ENCODE measurements at regions not wholly inside any gene's neighbourhood (a gene's known extent, or its start where the extent isn't known, plus 50 kb on each side); places are given as distances from the start of the nearest gene placed in this dataset.

DNA sequence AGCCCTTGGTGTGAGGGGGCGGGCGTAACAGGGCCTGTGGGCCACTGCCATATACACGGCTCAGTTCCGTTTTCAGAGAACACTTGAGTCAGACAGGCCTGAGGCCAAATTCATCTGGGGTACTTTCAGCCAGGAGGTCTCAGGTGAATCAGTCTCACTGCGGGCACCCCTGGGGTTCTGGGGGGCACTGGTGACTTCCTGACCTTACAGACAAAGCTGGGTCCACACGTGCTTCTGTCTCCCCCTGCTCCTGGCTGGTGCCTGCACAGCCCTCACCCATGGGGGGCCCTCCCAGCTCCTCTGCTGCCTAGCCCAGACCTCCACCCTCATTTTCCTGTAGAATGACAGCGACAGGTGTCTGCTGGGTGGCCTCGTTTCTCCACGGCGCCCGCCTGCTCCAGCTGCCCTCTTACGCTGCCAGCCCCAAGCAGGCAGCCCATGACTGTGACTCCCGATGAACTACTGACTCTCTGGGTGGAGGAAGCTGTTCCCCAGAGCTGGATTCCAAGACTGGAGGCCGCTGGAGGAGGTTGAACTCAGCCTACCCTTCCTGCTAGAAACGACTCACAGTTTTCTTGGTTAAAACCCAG lies 374.1 kb upstream of the IRX4 start:
- no peak for DNase-seq

GRCh38 chr5:2255915-2256690 lies 373.4 kb upstream of the IRX4 start:
- no peak for DNase-seq

DNA sequence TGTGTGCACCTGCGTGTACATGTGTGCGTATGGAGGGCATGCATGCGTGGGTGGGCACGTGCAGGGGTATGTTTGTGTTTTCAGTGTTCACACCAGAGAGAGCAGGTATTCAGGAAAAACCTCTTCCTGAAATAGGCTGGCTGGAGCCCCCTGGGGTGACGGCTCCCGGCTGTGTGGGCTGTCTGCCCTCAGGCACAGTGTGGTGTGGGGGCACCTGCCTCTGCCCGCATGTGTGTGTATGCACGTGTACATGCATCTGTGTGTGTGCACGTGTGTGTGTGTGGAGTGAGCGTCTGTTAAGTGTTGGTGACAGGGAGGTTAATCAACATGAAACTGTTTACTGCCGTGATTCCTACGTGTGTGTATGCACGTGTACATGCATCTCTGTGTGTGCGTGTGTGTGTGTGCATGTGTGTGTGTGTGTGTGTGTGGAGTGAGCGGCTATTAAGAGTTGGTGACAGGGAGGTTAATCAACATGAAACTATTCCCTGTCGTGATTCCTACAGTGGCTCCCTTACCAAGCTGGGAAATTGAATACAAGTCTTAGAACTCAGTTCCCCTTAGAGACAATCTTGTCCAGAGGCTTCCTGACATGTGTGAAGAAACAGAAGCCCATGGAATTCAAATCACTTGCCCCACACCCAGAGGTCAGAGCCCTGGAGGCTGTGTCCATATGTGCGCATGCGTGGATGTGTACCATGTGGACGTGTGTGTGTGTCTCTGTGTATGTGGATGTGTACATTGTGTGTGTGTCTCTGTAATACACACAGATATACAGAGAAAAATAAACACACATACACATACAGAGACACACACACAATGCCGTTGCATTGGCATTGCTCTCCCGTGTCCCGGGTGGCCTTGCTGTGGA lies 372.4 kb upstream of the IRX4 start:
- DNase-seq, result no peak

DNA sequence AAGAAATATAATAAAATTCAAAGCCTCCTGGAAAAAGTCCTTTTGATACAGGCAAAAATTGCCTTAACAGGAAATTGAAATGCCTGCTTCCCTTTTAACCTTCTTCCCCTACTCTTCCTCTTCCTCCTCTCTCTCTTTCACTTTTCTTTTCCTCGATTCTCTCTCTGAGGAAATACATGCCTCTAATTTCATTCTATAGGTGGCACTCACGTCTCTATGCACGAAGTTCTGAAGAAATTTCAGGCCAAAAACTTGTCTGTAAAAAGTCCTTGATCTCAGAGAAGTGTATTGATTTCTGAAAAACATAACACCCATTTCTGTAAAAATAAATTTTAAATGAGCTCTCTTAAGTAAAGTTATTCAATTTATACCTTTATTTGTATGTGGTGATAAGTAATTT lies 371.7 kb upstream of the IRX4 start:
- DNase-seq, result no peak

DNA sequence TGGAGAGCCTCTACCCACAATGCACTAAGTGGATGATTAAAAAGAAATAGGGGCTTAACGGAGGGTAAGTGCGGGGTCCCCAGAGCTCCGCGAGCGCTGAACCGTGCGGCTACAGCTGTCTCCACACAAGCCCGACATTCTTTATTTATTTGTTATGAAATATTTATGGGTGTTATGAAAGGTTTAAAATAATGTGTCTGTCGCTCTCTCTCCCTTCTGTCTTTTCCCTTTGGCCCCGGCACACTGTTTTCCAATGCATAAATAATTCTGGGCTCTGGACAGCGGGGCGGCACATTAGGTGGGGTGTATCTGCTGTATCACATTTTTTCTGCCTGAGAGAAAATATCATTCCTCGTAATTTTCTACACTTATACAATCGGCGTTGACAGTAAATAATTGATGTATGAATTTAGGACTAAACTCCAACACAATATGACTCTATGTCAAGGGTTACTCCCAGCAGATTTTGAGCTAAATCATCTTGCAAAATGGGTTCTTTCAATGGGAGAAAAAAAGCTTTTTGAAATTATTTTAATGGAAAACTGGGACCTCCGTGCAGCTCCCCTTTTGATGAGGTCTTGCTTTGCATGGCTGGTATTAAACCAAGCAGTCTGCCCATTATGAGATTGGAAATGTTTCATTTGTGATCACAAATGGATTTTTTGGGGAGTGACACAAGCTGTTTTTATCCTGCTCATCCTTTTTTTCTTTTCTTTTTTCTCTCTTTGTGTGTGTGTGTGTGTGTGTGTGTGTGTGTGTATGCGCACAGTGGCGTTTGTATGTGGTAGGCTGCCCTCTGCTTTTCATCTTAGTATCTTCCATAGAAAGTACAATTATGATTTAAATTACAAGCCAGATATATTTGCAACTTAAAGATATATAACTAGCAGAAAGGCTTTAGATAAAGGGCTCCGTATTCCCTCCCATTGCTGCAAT lies 370.6 kb upstream of the IRX4 start:
- DNase-seq, result no peak

DNA sequence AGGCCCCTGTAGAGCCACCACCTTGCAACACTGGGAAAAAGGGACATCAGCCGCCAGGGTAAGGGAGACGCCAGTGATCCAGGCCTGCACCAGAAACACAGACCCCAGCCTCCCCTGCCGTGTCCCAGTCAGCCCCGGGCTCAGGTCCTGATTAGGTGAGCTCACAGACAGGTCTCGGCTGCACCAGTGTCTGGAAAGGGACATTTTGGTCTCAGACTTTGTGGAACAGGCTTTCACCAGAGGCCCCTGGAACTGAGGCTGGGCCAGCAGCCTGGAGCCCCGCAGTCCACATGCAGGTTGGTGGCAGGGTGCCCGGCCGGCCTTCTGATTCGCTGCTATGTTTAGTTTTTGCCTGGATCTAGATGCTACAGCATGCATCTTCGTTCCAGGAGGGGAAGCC lies 369.0 kb upstream of the IRX4 start:
- no peak for DNase-seq

DNA sequence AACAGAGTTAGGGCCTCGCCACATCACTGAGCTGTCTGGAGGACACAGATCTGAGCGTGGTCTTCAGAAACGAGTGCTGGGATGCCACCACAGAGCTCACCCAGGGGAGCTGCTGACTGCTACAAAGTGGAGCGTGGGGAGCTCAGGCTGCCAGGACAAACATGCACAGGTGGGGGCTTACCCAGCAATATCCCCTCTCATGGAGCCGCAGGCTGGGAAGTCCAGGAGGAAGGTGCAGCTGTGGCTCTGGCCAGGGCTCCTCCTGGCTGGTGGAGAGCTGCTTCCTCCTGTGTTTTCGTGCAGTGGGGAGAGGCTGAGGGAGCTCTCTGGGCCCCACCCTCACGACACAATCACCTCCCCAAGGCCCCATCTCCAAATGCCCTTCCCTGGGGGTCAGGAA lies 368.6 kb upstream of the IRX4 start:
- DNase-seq, result no peak

- DNase-seq, result no peak
These were observed 367.7 kb upstream of the IRX4 start for GRCh38 chr5:2250365-2250950.

DNA sequence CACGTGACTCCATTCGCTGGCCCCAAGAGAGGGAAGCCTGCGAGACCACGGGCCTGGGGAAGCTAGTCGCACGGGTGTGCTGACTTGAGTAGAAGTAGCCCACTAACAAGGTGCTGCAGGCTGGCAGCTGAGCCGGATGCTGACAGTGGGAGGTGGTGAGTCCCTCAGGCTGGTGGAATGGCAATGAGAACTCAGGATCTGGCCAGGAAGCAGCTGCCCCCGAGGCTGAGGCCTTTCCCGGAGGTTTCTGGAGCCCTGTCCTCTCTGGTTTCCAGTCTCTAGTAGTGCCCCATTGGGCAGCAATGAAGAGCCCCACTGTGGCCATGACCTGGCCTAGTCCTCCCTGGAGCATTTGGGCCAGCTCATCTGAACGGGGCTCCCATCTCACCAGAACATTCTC lies 366.7 kb upstream of the IRX4 start:
- DNase-seq, result no peak

DNA sequence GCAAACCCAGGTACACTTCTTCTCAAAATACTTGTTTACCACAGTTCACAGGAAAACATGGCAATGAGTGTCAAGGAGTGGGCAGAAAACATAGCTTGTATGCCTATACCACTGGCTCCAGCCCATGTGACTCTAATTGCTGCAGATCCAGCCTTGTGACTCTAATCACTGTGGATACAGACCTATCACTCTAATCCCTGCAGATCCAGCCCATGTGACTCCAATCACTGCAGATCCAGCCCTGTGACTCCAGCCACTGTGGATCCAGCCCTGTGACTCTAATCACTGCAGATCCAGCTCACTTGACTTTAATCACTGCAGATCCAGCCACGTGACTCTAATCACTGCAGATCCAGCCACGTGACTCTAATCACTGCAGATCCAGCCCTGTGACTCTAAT lies 366.3 kb upstream of the IRX4 start:
- DNase-seq, result no peak

- DNase-seq, result no peak
These were observed 359.8 kb upstream of the IRX4 start for GRCh38 chr5:2242539-2242938.

DNA sequence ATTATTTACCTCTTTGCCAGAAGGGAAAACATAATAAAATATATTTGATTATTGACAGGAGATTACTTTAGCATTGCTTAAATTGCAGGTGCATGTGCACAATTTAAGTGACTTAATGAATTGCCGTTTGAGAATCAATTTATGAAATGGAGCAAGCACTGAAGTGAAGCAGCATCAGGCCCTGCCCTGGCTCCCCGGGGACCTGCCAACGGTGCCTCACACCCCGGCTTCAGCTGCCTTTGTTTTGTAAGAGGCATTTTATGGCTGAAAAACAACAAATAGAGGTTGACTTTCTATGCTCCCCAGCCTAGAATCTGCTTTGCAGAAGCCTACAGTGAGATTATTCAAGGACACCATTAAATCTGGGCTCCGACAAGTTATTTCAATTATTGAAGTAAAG lies 359.1 kb upstream of the IRX4 start:
- DNase-seq, result no peak

DNA sequence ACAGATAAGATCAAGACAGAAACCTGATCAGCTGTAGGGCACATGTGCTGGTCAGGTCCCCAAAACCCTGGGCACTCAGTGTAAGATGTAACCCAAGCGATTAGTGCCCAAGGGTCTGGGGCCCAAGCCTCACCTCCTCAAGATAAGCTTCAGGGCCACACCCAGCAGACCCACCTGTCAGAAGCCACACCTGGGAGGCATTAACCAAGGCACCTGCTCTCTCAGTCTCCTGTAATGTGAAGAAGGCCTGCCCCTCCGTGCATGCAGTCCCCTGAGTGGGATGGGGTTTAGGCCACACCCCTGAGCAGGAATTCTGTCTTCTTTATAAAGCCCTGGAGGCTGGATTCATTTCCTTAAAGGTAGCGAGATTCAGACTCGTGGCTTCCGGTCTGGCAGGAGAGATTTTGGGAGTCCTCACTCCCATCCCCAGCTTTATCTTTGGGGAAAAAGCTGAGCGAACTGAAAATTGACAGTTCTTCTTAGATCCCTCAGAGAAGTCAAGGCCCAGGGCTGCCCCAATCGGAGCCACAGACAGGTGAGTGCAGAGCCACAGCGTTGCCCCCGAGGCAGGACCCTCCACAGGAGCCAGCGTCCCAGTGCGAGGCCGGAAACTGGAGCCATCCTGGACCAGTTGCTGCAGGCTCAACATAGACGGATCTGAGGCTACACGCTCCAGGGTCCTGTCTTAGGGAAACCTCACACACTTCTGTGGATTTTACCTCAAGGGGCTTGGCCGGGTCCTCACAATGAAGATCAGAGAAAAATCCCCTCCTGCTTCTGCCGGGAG lies 357.6 kb upstream of the IRX4 start:
- DNase-seq, result no peak

GRCh38 chr5:2239201-2239910 lies 356.6 kb upstream of the IRX4 start:
- DNase-seq, result no peak

GRCh38 chr5:2238732-2239131 lies 356.0 kb upstream of the IRX4 start:
- no peak for DNase-seq

DNA sequence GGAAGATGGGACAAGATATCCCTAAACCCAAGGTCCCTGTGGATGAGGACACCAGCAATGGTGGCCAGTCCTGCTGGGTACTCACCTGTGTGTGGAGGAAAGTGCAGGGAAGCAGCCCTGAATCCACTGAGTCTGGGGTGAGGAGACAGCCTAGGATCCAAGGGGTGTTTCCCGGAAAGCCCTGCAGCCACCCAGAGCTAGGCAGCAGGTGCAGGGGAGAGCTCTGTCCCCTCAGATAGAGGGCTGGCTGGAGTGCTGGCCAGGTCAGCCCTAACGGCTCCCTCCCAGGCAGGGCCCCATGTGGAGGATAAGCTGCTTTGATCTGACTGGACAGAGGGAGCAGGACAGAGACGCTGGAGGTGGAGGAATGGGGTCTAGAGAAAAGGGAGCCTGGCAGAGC lies 344.7 kb upstream of the IRX4 start:
- DNase-seq, result no peak

DNA sequence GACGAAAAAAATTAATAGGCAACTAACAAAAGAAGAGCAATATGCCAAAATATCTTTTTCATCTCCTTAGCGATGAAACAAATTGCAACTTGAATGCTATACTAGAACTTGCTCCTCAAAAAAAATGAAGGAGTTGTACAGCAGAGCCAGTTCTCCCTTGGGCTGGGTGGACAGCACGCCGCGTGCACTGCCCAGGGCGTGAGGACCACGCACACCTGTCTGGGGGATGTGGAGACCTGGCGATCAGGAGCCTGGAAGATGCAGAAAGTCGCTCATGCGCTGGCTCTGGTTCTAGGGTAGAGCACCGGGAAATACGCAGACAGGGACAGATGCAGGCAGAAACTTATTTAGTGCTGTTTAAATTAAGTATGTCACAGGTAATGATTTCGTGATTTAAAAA lies 342.0 kb upstream of the IRX4 start:
- no peak for DNase-seq

DNA sequence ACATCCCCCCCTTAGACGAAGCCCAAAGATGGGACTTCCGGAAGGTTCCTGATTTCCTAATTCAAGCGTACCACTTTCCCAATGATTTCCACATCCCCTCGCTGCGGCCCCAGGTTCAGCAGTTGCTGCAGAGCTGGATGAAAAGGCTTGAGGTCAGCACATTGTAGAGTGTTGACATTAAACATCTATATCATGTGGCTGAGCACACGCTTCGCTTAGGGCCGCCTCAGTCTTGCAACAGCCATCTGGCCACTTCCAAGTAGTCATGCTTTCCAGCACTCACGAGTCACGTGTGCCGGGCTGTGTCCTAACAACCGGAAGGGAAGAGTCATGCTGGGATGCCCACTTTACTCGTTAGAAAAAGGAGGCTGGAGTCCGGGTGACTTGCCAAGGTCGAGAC lies 340.6 kb upstream of the IRX4 start:
- no peak for DNase-seq

DNA sequence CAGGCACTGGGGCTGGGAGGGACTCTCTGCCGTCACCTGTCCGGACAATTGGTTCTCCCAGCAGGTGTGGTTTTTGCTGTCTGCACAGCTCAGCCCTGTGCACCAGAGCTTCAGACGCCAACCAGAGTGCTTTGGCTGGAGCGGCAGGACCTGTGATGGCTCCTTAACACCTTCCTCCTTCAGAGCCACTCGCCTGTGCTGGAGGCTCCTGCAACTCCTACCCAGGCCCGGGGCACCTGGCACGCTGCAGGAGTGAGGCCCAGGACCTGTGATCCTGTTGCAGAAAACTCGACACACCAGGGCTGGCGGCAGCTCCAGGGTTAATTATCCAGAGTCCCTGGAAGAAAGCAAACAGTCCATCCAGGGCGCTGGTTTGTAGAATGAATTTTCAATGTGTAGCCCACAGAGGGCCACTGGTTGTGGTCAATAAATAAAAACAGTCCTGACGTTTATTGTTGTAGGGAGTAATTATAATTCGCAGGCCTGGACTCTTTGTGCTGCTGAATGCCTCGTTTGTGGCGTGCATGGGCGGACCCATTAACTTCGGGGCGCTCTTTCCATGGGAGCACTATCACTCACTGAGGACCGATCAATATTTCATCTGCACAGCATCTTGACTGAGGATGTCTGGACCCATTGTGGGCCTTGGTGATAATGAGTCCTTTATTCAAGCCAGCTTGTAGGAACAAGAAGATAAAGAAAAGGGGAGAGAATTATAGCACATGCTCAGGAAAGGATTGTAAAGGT lies 339.7 kb upstream of the IRX4 start:
- DNase-seq, result no peak

- no peak for DNase-seq
These were observed 338.7 kb upstream of the IRX4 start for GRCh38 chr5:2221450-2221849.
